ENCODE measurements at regions not wholly inside any gene's neighbourhood (a gene's known extent, or its start where the extent isn't known, plus 50 kb on each side); places are given as distances from the start of the nearest gene placed in this dataset.

- H3K27me3 ChIP-seq (ENCODE audit: control insufficient read depth, low read length), result no peaks in the 10 kb centered on the region
- H4K20me1 ChIP-seq (ENCODE audit: control insufficient read depth, insufficient read depth, low read depth, low read length), result no peaks in the 10 kb centered on the region
- no peaks in the 10 kb centered on the region for H3F3A ChIP-seq (ENCODE audit: control insufficient read depth, insufficient read depth)
- H3K27ac ChIP-seq (ENCODE audit: low read depth, low read length), result no peak overlapping the region
- H3K4me2 ChIP-seq (ENCODE audit: low read length), result no peak overlapping the region
- H3K79me2 ChIP-seq (ENCODE audit: control insufficient read depth, low read length), result no peaks in the 10 kb centered on the region
- no peaks in the 10 kb centered on the region for H3K9me2 ChIP-seq (replicated peaks; ENCODE audit: control insufficient read depth, low read length)
- no peak for TF ChIP-seq CTCF (IDR thresholded peaks at IDR 0.05; ENCODE audit: low read depth, low read length, poor library complexity, severe bottlenecking)
- TF ChIP-seq EZH2phosphoT487 (IDR thresholded peaks at IDR 0.05; ENCODE audit: borderline replicate concordance, low read length), result no peak
- no peaks in the 10 kb centered on the region for H3K9me3 ChIP-seq (ENCODE audit: control insufficient read depth, insufficient read depth, low read length)
- no peaks in the 10 kb centered on the region for H3K36me3 ChIP-seq (ENCODE audit: control insufficient read depth, low read length)
- no peak overlapping the region for H3K4me3 ChIP-seq (ENCODE audit: low read length)
- H3K4me1 ChIP-seq (ENCODE audit: control insufficient read depth, low read length), result no peaks in the 10 kb centered on the region
Observed at GRCh38 chr15:39465843-39466749, 114.8 kb upstream of the THBS1 start.

- no peak overlapping the region for H3K27ac ChIP-seq (ENCODE audit: low read depth, low read length)
- no peaks in the 10 kb centered on the region; the same call in 1 of the 2 replicates for H3K27me3 ChIP-seq (ENCODE audit: control insufficient read depth, low read length)
- H4K20me1 ChIP-seq (ENCODE audit: control insufficient read depth, insufficient read depth, low read depth, low read length), result no peaks in the 10 kb centered on the region
- no peaks in the 10 kb centered on the region for H3F3A ChIP-seq (ENCODE audit: control insufficient read depth, insufficient read depth)
- no peaks in the 10 kb centered on the region for H3K4me1 ChIP-seq (ENCODE audit: control insufficient read depth, low read length)
- H3K9me2 ChIP-seq (replicated peaks; ENCODE audit: control insufficient read depth, low read length), result no peaks in the 10 kb centered on the region
- TF ChIP-seq CTCF (IDR thresholded peaks at IDR 0.05; ENCODE audit: low read depth, low read length, poor library complexity, severe bottlenecking), result no peak
- no peaks in the 10 kb centered on the region for H3K9me3 ChIP-seq (ENCODE audit: control insufficient read depth, insufficient read depth, low read length)
- no peak overlapping the region for H3K4me3 ChIP-seq (ENCODE audit: low read length)
- no peaks in the 10 kb centered on the region for H3K79me2 ChIP-seq (ENCODE audit: control insufficient read depth, low read length)
- H3K36me3 ChIP-seq (ENCODE audit: control insufficient read depth, low read length), result no peaks in the 10 kb centered on the region
- no peak overlapping the region for H3K4me2 ChIP-seq (ENCODE audit: low read length)
Observed at GRCh38 chr15:39466750-39467105, 114.2 kb upstream of the THBS1 start.

DNA sequence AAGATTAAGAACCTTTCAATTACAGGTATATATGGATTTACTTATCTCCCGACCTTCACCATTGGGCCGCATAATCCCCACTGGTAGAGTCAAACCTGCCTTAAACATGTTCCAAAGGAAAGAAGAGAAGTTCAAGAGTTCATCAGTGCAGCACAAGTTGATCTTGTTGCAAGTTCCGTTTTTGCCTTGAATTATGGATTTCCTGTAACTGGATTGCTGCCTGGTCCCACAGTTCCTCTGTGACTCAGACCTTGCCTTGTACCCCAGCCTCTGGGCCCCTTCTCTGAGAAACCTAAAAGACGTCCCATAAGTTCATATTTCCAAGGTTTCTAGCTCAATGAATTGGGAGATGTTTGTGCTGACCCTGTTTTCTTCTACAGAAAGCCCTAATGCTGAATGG, 112.5 kb upstream of the THBS1 start:
- Histone ChIP-seq H3K27ac (ENCODE audit: low read depth, low read length) (no peak overlapping the region), H4K20me1 (ENCODE audit: control insufficient read depth, insufficient read depth, low read depth, low read length) (no peaks in the 10 kb centered on the region), H3K27me3 (ENCODE audit: control insufficient read depth, low read length) (no peaks in the 10 kb centered on the region; the same call in 1 of the 2 replicates), H3K36me3 (ENCODE audit: control insufficient read depth, low read length) (no peaks in the 10 kb centered on the region), H3K4me1 (ENCODE audit: control insufficient read depth, low read length) (no peaks in the 10 kb centered on the region), H3F3A (ENCODE audit: control insufficient read depth, insufficient read depth) (no peaks in the 10 kb centered on the region), H3K9me2 (replicated peaks; ENCODE audit: control insufficient read depth, low read length) (no peaks in the 10 kb centered on the region), H3K9me3 (ENCODE audit: control insufficient read depth, insufficient read depth, low read length) (no peaks in the 10 kb centered on the region), H3K4me2 (ENCODE audit: low read length) (no peak overlapping the region), H3K4me3 (ENCODE audit: low read length) (no peak overlapping the region), H3K79me2 (ENCODE audit: control insufficient read depth, low read length) (no peaks in the 10 kb centered on the region)
- no peak for TF ChIP-seq EZH2phosphoT487 (IDR thresholded peaks at IDR 0.05; ENCODE audit: borderline replicate concordance, low read length)
- no peak for TF ChIP-seq CTCF (IDR thresholded peaks at IDR 0.05; ENCODE audit: low read depth, low read length, poor library complexity, severe bottlenecking)
